ENCODE measurements at regions not wholly inside any gene's neighbourhood (a gene's known extent, or its start where the extent isn't known, plus 50 kb on each side); places are given as distances from the start of the nearest gene placed in this dataset.
"Not testable (repeated sequence)": the region's sequence is repeated elsewhere in the genome, so short reads cannot be mapped to it uniquely, and the experiment has no call there.

DNA sequence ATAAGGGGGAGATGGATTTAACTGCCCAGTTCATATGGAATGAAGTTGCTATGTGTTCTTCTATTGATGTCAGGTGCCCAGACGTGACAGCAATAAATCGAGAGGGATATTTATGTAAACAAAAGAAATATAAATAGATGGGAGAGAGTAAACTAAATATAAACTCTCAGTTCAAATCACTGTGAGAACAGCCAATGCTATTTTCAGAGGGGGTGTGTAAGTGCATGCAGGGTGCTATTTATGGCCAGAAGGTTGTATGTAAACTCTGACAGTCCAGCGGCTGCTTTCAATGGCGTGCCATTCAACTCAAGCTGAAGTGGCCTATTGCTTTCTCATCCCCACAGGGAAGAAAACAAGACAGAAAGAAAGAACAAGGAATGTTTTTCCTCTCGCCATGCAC, 127.2 kb downstream of the KCNA5 start:
- Histone ChIP-seq H3K36me3 (no peaks in the 10 kb centered on the region), H3K27me3 (replicated peaks; ENCODE audit: insufficient read depth) (no peaks in the 10 kb centered on the region), H3K9me3 (no peaks in the 10 kb centered on the region), H3K4me1 (ENCODE audit: control insufficient read depth in 1 of 2, low read depth in 2 of 2) (peaks cover 8 to 12% of the 10 kb centered on the region in 2 donors), H3K4me3 (no peak overlapping the region), H3K27ac (peak overlapping the region; percentile 25 to 64)
- ATAC-seq (ENCODE audit: insufficient number of reproducible peaks, low FRiP score, low read depth) (no peak), DNase-seq (ENCODE audit: low spot score) (no peak)
- TF ChIP-seq, protein P1, sequence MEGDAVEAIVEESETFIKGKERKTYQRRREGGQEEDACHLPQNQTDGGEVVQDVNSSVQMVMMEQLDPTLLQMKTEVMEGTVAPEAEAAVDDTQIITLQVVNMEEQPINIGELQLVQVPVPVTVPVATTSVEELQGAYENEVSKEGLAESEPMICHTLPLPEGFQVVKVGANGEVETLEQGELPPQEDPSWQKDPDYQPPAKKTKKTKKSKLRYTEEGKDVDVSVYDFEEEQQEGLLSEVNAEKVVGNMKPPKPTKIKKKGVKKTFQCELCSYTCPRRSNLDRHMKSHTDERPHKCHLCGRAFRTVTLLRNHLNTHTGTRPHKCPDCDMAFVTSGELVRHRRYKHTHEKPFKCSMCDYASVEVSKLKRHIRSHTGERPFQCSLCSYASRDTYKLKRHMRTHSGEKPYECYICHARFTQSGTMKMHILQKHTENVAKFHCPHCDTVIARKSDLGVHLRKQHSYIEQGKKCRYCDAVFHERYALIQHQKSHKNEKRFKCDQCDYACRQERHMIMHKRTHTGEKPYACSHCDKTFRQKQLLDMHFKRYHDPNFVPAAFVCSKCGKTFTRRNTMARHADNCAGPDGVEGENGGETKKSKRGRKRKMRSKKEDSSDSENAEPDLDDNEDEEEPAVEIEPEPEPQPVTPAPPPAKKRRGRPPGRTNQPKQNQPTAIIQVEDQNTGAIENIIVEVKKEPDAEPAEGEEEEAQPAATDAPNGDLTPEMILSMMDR (IDR thresholded peaks at IDR 0.05), result no peak

DNA sequence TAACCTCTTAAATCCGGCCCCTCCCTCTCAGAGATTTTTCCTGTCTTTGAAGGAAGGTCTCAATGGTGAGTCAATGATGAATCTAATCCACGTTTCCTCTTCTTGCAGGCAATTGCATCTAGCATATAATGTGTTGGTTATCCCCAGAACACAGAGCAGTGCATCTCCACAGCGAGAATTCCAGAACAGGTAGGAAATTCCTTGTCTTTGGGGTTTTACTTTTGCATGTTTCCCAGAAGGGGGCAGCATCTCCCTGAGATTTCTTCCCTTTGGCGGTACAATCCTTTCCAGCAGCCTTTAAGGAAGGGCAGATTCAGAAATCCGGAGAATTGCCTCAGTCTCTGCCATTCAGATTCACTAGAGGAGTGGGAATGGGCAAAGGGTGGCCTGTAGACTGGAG, 128.0 kb downstream of the KCNA5 start:
- H3K27ac ChIP-seq, result peak overlapping the region; percentile 6 to 64
- H3K27me3 ChIP-seq (replicated peaks; ENCODE audit: insufficient read depth), result no peaks in the 10 kb centered on the region
- H3K36me3 ChIP-seq, result no peaks in the 10 kb centered on the region
- H3K9me3 ChIP-seq, result no peaks in the 10 kb centered on the region
- TF ChIP-seq, protein P1 (IDR thresholded peaks at IDR 0.05), result peak; percentile 68
- H3K4me1 ChIP-seq (ENCODE audit: control insufficient read depth in 1 of 2, low read depth in 2 of 2), result peaks cover 8 to 12% of the 10 kb centered on the region in 2 donors
- no peak overlapping the region for H3K4me3 ChIP-seq
- ATAC-seq (ENCODE audit: insufficient number of reproducible peaks, low FRiP score, low read depth), result no peak
- DNase-seq (ENCODE audit: low spot score), result no peak

DNA sequence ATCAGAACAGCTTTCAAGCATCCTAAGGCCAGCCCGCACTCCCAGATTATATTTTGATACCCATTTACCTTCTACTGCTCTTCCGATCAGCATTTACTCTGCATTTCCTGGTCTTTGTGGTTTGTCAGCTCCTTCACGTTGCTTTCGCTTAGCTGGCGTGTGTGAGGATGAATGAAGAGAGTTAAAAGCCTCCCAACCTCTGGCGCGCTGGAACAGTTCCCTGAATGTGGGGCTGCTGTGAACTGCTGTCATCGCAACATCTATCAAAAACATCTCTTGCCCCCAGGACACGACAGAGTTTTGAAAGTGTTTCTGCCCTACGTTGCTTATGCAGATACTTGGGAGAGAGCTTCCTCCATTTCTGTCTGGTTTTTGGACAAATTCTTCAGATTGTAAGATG, 129.2 kb downstream of the KCNA5 start:
- TF ChIP-seq, protein P1 (IDR thresholded peaks at IDR 0.05), result no peak
- ATAC-seq (ENCODE audit: insufficient number of reproducible peaks, low FRiP score, low read depth) (no peak), DNase-seq (ENCODE audit: low spot score) (no peak)

DNA sequence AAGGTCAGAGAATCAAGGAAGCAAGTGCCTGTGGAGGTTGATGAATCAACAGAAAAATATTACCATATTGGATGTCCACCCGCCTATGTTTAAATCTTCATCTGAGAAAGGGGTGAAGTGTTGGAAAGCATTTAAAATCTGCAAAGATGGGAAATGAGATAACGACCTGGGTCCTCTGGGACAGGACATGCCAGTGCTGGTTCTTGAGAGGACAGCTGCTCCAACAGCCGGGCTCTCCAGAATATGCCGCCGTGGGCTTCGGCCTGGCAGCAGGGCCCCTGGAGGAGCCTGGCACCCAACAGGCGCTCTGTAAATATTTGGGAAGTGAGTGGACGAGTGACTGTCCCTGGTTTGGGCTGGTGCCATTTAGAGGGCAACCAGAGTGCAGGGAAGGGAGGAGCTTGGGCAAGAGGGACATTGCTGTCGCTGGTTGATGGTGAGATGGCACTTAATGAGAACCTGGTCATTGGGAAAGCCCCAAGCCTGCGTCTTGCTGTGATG, 129.9 kb downstream of the KCNA5 start:
- TF ChIP-seq, protein P1 (IDR thresholded peaks at IDR 0.05), result no peak
- H3K27me3 ChIP-seq (replicated peaks; ENCODE audit: insufficient read depth), result no peaks in the 10 kb centered on the region
- ATAC-seq (ENCODE audit: insufficient number of reproducible peaks, low FRiP score, low read depth), result no peak

More for the DNA sequence above, 129.2 kb downstream of the KCNA5 start:
- H3K9me3 ChIP-seq, result no peaks in the 10 kb centered on the region
- no peak overlapping the region for H3K4me3 ChIP-seq
- H3K27me3 ChIP-seq (replicated peaks; ENCODE audit: insufficient read depth), result no peaks in the 10 kb centered on the region
- H3K27ac ChIP-seq, result no peak overlapping the region
- H3K4me1 ChIP-seq (ENCODE audit: control insufficient read depth in 1 of 2, low read depth in 2 of 2), result peaks cover 8 to 12% of the 10 kb centered on the region in 2 donors
- H3K36me3 ChIP-seq, result no peaks in the 10 kb centered on the region

DNA sequence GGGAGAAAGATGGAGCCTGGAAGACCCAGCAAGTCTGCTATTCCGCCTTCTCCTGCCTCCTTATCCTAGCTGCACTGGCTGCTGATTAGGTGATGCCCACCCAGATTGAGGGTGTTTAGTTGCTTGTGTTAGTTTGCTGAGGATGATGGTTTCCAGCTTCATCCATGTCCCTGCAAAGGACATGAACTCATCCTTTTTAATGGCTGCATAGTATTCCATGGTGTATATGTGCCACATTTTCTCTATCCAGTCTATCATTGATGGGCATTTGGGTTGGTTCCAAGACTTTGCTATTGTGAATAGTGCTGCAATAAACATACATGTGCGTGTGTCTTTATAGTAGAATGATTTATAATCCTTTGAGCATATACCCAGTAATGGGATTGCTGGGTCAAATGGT, 131.7 kb downstream of the KCNA5 start:
- not testable (repeated sequence) for ATAC-seq (ENCODE audit: insufficient number of reproducible peaks, low FRiP score, low read depth); H3K4me3 ChIP-seq; H3K27me3 ChIP-seq (replicated peaks; ENCODE audit: insufficient read depth); DNase-seq (ENCODE audit: low spot score); H3K9me3 ChIP-seq; H3K27ac ChIP-seq; H3K36me3 ChIP-seq
- H3K4me1 ChIP-seq (ENCODE audit: control insufficient read depth in 1 of 2, low read depth in 2 of 2), result peaks cover 8 to 12% of the 10 kb centered on the region in 2 donors

More for the DNA sequence above, 129.9 kb downstream of the KCNA5 start:
- Histone ChIP-seq H3K36me3 (no peaks in the 10 kb centered on the region), H3K4me1 (ENCODE audit: control insufficient read depth in 1 of 2, low read depth in 2 of 2) (peaks cover 8 to 12% of the 10 kb centered on the region in 2 donors), H3K27ac (no peak overlapping the region), H3K9me3 (no peaks in the 10 kb centered on the region), H3K4me3 (no peak overlapping the region)
- no peak for DNase-seq (ENCODE audit: low spot score)

DNA sequence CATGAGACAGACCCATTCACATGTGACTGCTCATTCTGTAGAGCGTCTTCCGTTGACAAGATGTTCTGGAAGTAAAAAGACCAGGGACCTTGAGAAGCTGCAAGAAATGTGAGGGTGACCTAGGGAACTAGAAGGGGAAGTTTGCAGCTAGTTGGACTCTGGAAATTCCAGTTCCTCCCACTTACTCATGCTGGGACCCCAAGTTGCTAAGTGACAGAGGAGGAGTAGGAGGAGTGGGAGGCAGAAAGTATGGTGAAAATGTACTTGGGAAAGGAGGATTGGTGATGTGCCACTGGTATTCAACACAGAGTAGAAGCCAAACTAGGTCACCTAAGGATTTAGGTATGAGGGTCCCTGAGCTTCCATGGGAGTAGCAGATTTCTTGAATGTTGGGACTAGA, 132.4 kb downstream of the KCNA5 start:
- H3K4me1 ChIP-seq (ENCODE audit: control insufficient read depth in 1 of 2, low read depth in 2 of 2), result peaks cover 5 to 7% of the 10 kb centered on the region in 2 donors
- H3K9me3 ChIP-seq, result no peaks in the 10 kb centered on the region
- H3K4me3 ChIP-seq, result no peak overlapping the region
- H3K36me3 ChIP-seq, result no peaks in the 10 kb centered on the region
- DNase-seq (ENCODE audit: low spot score) (no peak), ATAC-seq (ENCODE audit: insufficient number of reproducible peaks, low FRiP score, low read depth) (no peak)
- TF ChIP-seq, protein P1 (IDR thresholded peaks at IDR 0.05), result no peak
- H3K27me3 ChIP-seq (replicated peaks; ENCODE audit: insufficient read depth), result no peaks in the 10 kb centered on the region
- H3K27ac ChIP-seq, result no peak overlapping the region

Measured in thoracic aorta (tissue), 2 donors.